Mucosa of stomach (tissue), 1 donor: ENCODE measurements at regions not wholly inside any gene's neighbourhood (a gene's known extent, or its start where the extent isn't known, plus 50 kb on each side); places are given as distances from the start of the nearest gene placed in this dataset.

Experiments used
- H3K27me3 ChIP-seq: one replicate; pipeline ENCODE4 v1.7.0; 2013; ENCODE audit warnings: mild to moderate bottlenecking, low read length; ENCODE audit not compliant: control insufficient read depth, insufficient read depth
- H3K36me3 ChIP-seq: one replicate; pipeline ENCODE4 v1.7.0; 2013; ENCODE audit warnings: low read length; ENCODE audit not compliant: control insufficient read depth, insufficient read depth
- H3K4me1 ChIP-seq: one replicate; pipeline ENCODE4 v1.7.0; 2013; ENCODE audit warnings: mild to moderate bottlenecking, low read length; ENCODE audit not compliant: control insufficient read depth, insufficient read depth
- H3K4me3 ChIP-seq: one replicate; pipeline ENCODE4 v1.7.0; 2013; ENCODE audit warnings: low read length
- H3K9ac ChIP-seq: one replicate; pipeline ENCODE4 v1.7.0; 2013; ENCODE audit warnings: mild to moderate bottlenecking, low read length, moderate library complexity
- H3K9me3 ChIP-seq: one replicate; pipeline ENCODE4 v1.7.0; 2013; ENCODE audit warnings: mild to moderate bottlenecking, low read length, moderate library complexity; ENCODE audit not compliant: control insufficient read depth
- donor health status: Pancreatic carcinoma.

DNA sequence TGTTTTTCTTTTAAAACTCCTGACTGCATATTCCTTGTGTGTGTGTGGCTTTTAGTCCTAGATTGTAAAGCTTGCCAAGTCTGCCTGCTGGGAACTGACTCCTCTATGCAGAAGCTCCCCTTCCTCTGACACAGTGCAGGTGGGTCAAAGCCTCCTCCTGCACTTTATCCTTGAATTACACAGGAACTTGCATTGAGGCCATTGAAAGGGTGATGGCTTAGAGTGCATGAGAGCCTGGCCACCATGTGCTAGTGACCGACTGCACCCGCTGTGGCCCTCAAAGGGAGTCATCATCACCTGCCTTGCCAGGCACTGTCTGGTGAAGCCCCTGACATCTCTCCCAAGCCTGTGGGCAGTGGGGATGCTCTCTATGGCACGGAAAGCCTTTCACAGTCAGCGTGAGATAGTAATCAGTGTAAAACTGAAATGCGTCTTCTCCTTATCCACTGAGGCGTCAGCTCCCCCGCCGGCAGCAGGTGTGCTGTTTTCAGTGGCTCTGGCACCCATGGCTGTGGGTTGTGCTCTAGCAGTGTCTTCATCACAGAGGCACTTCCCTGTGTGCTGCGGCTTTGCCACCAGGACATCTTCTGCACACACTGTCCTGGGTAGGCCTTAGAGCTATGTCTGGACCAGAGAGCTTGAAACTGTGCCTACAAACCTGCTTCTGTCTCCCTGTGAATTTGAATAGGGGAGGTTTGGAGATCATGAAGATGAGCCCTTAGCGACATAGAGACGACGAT lies 87.9 kb downstream of the THBS2 start:
- Histone ChIP-seq H3K4me3 (no peak overlapping the region), H3K36me3 (no peaks in the 10 kb centered on the region), H3K9ac (no peak overlapping the region), H3K4me1 (no peaks in the 10 kb centered on the region), H3K27me3 (no peaks in the 10 kb centered on the region), H3K9me3 (no peaks in the 10 kb centered on the region)

DNA sequence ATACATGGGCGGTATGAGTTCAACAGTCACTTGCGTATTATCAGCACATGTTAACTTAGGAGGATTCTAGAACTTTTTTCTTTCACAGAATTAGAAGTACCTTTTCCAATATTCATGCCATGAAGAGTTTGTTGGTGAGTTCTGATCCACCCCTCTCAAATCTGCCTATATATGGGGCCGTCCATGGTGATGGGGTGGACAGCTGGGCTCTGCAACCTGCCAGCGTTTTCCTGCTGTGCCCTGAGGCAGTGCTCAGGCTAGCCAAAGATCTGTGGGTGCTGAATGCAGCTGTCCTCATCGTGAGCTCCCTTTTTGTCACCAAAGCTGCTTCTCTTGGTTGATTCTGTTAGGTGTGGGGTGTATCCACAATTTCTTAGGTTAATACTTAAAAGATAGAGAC lies 88.7 kb downstream of the THBS2 start:
- Histone ChIP-seq H3K4me3 (no peak overlapping the region), H3K36me3 (no peaks in the 10 kb centered on the region), H3K9me3 (no peaks in the 10 kb centered on the region), H3K4me1 (no peaks in the 10 kb centered on the region), H3K27me3 (no peaks in the 10 kb centered on the region), H3K9ac (no peak overlapping the region)

DNA sequence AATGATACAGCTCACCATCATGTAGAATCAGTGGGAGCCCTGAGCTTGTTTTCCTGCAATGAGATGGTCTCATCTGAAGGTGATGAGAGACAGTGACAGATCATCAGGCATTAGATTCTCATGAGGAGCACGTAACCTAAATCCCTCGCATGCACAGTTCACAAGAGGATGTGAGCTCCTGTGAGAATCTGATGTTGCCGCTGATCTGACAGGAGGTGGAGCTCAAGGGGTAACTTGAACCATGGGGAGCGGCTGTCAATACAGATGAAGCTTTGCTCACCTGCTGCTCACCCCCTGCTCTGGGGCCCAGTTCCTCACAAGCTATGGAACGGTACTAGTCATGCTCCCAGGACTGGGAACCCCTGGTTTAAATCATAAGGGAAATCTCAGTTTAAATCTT lies 89.2 kb downstream of the THBS2 start:
- Histone ChIP-seq H3K4me1 (no peaks in the 10 kb centered on the region), H3K27me3 (no peaks in the 10 kb centered on the region), H3K36me3 (no peaks in the 10 kb centered on the region)

DNA sequence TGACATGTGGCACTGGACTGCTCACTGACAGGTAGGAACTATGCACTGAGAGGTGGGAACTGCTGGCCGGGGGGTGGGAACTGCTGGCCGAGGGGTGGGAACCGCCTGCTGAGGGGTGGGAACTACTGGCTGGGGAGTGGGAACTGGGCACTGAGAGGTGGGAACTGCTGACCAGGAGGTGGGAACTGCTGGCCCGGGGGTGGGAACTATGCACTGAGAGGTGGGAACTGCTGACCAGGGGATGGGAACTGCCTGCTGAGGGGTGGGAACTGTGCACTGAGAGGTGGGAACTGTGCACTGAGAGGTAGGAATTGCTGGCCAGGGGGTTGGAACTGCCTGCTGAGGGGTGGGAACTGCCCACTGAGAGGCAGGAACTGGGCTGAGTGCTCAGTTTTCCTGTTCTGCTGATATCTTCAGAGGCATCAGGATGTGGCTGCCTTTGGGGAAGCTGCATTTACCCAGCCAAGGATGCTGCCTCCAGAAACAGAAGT lies 90.2 kb downstream of the THBS2 start:
- H3K9me3 ChIP-seq = no peaks in the 10 kb centered on the region
- no peaks in the 10 kb centered on the region for H3K27me3 ChIP-seq
- no peak overlapping the region for H3K4me3 ChIP-seq
- H3K4me1 ChIP-seq = no peaks in the 10 kb centered on the region
- no peak overlapping the region for H3K9ac ChIP-seq
- H3K36me3 ChIP-seq = no peaks in the 10 kb centered on the region

More for the DNA sequence above, 89.2 kb downstream of the THBS2 start:
- Histone ChIP-seq H3K4me3 (no peak overlapping the region), H3K9ac (no peak overlapping the region), H3K9me3 (no peaks in the 10 kb centered on the region)

DNA sequence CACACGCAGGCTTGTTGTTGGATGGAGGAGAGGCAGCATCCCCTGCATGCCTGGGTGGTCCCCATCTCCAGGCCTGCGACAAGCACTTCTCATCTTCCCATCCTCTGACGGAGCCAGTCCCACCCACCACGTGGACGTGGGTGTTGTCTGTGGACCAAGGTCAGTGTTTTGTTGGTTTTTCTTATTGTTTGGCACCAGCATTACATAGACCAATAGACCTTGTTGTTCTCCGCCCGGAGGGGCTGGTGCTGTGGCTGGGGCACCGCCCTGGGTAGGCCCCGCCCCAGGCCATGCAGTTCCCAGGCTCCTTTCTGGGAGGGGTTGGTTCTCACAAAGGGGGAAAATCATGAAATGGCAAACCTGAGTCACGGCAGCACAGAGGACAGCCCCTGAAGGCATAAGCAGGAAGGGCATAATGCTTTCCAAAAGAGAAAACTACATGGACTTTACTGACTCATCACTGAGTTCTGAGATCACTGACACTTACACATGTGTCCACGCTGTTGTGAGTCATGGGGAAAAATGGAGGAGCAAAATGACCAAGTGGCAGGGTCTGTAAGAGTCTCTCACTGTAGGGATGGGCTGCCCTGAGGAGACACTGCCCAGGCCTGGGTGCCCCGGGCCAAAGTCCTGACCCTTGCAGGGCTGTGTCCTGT lies 90.8 kb downstream of the THBS2 start:
- no peaks in the 10 kb centered on the region for H3K27me3 ChIP-seq
- no peaks in the 10 kb centered on the region for H3K9me3 ChIP-seq
- H3K4me3 ChIP-seq = no peak overlapping the region
- no peaks in the 10 kb centered on the region for H3K4me1 ChIP-seq
- no peaks in the 10 kb centered on the region for H3K36me3 ChIP-seq
- H3K9ac ChIP-seq = no peak overlapping the region

DNA sequence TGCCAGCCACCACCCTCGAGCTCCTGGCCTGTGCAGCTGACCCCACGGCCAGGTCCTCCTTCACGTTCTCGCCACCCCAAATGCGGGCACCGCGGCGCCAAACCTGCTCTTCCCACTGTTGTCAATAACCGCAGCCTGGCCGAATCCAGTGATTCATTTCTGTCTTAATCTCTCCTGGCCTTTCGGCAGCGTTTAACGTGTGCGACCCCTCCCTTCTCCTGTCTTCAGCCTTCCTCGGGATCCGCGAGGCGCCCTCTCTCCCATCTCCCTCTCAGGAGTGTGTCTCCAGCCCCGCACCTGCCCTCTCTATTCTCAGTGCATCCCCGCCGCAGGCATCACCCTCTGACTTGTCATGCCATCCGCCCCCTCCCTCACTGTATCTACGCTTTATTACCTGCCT lies 91.4 kb downstream of the THBS2 start:
- Histone ChIP-seq H3K27me3 (no peaks in the 10 kb centered on the region), H3K4me3 (no peak overlapping the region), H3K4me1 (no peaks in the 10 kb centered on the region), H3K36me3 (no peaks in the 10 kb centered on the region), H3K9ac (no peak overlapping the region), H3K9me3 (no peaks in the 10 kb centered on the region)

DNA sequence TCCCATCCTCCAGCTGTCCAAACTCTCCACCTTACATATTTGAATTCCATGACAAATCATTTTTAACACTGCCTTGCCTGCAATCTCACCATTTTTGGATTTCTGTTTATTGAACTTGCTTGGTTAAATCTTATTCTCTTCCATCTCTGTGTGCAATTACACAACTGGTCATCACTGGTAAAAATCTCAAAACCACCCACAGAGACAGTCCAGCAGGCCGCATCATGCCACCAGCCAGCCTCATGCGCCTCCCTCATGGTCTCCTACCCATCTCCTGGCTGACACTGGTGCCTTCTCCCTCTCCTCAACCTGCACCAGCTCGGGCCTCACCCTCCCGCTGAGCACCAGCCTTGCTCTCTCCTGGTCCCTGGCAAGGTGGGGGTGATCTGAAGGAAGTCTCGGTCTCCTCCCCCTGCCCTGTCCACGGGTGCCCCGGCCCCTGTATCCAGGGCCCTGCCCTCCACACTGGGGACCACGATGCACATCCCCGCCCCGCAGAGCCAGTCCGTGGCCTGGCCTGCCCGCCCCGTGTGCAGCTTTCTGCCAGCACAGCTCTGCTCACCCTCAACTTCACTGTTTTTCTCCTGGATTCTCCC lies 92.0 kb downstream of the THBS2 start:
- Histone ChIP-seq H3K9me3 (no peaks in the 10 kb centered on the region), H3K36me3 (no peaks in the 10 kb centered on the region), H3K27me3 (no peaks in the 10 kb centered on the region), H3K9ac (no peak overlapping the region), H3K4me1 (no peaks in the 10 kb centered on the region), H3K4me3 (no peak overlapping the region)

DNA sequence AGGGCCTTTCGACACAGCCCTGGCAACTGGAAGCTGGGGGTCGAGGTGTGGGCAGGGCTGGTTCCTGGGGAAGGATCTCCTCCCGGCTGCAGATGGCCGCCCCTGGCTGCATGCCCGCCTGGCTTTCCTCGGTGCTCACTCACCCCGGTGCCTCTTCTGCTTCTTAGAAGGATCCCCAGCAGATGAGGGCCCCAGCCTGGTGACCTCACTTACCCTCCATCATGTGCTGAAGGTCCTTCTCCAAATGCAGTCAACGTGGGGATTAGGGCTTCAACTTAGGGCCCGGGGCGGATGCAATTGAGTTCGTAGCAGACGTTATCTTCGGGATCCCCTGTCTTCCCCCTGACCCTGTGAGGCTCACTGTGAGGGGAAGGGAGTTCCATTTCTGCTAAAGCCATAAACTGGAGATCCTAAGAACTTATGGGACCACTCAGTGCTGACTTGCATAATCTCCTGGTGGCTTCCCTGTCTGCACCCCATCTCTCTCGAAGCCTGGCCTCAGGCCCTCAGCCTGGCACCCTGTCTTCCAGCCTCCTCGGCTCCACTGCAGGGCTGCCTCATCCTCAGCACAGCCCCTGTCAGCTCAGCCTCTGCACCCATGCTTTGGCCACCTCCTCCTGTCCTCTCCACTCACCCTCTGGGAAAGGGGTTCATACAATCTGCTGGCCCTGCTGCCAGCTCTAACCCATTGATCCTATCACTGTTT lies 92.6 kb downstream of the THBS2 start:
- no peak overlapping the region for H3K4me3 ChIP-seq
- H3K9ac ChIP-seq = no peak overlapping the region
- H3K36me3 ChIP-seq = no peaks in the 10 kb centered on the region
- no peaks in the 10 kb centered on the region for H3K27me3 ChIP-seq
- H3K4me1 ChIP-seq = no peaks in the 10 kb centered on the region
- H3K9me3 ChIP-seq = no peaks in the 10 kb centered on the region

DNA sequence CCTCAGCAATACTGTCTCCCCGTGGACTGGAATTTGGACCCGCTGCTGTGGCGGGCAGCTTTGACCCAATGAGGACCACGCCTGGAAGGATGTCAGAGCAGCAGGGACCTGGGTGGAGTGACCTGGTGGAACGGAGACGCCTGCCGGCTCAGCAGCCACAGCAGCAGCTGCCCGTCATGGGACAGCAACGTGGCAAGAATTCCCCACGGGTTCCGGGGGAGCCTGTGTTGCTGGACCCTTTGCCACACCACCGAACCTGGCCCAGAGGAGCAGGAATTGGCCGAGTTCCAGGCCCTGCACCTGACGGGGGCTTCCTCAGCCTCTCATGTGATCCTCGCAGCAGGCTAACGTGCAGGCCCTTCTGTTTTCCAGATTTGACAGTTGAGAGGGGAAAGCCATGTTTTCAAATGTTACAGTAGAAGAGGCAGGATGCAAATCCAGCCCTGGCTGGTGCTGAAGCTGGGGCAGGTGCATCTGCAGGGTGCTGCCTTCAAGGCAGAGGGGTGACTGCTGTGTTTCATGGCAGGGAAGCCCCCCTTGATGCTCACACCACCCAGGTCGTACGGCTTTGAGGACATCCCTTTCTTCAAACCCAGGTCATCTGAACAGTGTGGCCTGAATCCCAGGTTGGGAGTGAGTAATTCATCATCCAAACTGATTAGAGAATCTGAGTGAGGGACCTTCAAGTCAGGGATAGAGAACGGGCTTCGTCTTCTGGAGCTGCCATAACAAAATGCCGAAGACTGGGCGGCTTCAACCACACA lies 93.4 kb downstream of the THBS2 start:
- H3K9ac ChIP-seq = no peak overlapping the region
- no peaks in the 10 kb centered on the region for H3K27me3 ChIP-seq
- no peaks in the 10 kb centered on the region for H3K9me3 ChIP-seq
- H3K36me3 ChIP-seq = no peaks in the 10 kb centered on the region
- no peaks in the 10 kb centered on the region for H3K4me1 ChIP-seq
- no peak overlapping the region for H3K4me3 ChIP-seq

DNA sequence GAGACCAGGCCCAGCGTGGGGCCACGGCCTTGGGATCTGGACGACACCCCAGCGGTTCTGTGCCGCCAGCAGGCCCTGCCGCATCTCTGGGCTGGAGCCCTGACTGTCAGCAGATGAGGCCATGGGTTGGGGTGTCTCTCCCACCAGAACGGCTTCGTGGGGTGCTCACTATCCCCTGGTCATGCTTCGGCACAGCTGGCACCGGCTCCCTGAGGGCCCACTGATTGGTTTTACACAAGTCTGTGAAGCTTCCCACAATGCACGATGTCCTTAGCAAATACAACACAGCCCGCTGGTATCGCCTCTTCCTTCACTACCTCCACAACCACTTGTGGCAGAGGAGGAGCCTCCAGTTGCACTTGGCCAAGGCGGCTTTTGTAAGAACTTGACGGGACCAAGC lies 94.3 kb downstream of the THBS2 start:
- Histone ChIP-seq H3K27me3 (no peaks in the 10 kb centered on the region), H3K9ac (no peak overlapping the region), H3K4me3 (no peak overlapping the region), H3K9me3 (no peaks in the 10 kb centered on the region), H3K4me1 (no peaks in the 10 kb centered on the region), H3K36me3 (no peaks in the 10 kb centered on the region)

DNA sequence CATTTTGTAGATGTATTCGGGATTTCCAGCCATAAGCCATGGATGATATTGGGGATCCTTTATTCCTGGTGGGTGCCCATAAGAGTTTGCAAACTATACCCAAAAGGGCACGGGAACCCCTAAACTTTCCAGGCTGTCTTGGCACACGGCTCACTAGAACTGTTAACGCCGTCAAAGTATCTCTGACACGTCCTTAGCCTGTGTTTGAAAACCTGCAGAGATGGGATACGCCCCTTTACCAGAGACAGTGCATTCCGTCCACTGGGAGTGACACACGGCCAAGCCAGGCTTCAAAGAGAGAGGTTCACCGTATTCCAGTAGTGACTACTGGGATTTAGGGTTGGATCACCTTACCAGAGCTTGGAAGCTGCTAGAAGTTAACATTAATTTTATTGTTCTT lies 95.0 kb downstream of the THBS2 start:
- H3K36me3 ChIP-seq = no peaks in the 10 kb centered on the region
- no peak overlapping the region for H3K4me3 ChIP-seq

More for the DNA sequence above, 95.0 kb downstream of the THBS2 start:
- H3K9ac ChIP-seq = no peak overlapping the region
- no peaks in the 10 kb centered on the region for H3K27me3 ChIP-seq
- H3K9me3 ChIP-seq = no peaks in the 10 kb centered on the region
- no peaks in the 10 kb centered on the region for H3K4me1 ChIP-seq
